RPMI8226 (cell line): ENCODE measurements at regions not wholly inside any gene's neighbourhood (a gene's known extent, or its start where the extent isn't known, plus 50 kb on each side); places are given as distances from the start of the nearest gene placed in this dataset.

Source experiments
- DNase-seq: peaks from one replicate; pipeline ENCODE4 v3.0.0-alpha.2; 2015

DNA sequence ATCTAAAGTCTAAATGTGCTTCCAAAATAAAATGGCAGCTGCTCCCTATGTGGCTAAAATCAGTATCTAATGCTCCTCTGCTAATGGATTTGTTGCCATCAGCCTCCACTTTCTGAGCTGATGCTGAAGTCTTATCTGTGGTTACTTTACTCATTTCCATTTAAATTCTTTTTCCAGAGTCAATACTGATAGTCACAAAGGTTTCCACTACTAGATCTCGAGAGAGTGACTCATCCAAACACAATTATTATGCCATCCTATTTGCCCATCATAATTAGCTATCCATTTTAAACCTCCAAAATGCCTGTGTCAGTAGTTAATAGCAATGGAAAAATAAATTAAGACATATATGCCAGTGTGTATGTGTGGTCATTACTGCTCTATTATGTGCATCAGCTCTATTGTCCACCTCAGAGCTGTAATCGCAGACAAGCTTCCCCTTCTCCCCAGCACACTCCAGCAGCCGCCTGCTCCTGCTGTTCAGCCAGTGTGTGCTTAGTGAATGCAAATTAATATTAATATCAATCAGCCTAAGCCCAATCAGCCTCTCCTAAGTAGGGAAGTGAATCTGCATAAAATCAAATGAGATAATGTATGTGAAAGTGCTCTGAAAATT lies 199.8 kb upstream of the ZIC3 start:
- DNase-seq, result no peak

GRCh38 chrX:137363559-137363958 lies 202.4 kb upstream of the ZIC3 start:
- no peak for DNase-seq

DNA sequence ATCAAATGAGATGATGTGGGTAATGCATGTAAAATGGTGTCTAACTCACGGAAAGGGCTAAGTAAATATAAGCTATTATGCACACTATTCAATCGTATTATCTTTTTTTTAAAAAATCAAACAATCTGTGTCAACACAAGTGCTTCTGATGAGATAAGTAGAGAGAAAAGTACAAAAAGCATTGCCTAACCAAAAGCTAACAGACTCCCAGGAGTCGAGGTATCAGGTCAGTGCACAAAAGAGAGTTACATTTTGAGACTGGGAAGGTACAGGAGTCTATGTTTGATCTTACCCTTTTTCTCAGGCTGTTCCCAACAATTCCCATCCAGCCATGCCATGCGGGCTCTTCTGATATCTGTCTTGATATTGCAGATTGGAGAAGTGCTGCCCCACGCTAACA lies 203.3 kb upstream of the ZIC3 start:
- DNase-seq, result no peak

DNA sequence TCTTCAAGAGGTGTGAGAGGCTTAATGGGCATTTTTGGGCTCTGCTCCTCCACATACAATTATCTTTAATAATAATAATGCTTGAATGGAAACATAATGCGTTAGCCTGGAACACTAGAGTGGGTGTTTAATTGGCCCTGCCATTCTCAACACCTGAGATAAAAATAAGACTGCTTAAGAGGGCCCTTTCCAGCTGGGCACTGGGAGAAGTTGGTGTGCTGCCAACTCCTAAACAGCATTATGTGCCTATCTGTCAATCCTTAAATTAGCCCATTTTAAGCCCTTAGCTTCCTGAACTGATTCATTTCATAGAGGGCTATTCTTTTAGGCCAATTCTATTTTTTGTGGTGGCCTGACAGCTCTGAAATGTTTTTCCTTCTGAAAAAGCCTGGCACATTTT lies 211.1 kb upstream of the ZIC3 start:
- DNase-seq, result peak; percentile 2

- no peak for DNase-seq
Observed at GRCh38 chrX:137353404-137353803, 212.5 kb upstream of the ZIC3 start.

DNA sequence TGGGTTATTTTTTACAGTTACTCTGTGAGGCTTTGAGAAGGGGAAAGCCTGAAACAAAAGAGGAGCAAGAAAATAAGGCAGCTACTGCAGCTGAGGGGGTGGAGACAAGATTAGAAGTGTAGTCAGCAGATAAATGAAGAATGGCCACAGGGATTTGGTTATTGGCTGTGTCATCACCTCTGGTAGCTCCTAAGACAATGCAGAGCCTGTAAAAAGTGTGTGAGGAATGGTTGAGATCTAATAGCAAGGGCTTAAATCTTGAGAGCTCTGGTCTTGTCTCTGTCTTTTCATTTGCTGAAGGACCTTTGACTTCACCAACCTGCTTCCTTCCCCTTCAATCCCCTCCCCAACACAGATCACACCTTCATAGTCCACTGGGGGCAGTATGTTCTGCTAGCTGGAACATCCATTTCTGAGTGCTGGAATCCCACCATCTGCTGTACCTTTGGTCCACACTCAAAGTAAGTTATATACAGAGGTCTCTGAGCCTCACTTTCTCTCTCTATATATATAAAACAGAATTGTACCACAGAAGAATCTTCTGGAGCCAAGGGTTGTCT lies 213.7 kb upstream of the ZIC3 start:
- no peak for DNase-seq

GRCh38 chrX:137342969-137343368 lies 223.0 kb upstream of the ZIC3 start:
- no peak for DNase-seq

DNA sequence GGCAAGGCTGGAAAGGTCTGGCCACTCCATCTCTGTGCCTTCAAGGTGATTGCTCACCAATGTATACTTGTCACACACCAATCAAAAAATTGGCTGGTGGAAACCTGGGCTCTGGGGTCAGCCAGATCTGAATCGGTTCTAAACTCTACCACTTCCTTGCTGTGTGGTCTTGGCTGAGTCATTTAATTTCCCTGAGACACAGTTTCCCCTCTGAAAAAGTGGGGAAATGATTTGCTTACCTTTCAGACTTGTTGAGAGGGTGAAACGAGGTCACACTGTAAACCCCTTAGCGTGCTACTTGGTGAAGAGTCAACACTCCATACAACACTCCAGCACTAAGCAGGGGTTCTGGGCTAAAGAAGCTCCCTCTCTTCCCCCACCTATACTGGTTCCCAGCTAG lies 252.3 kb upstream of the ZIC3 start:
- DNase-seq, result no peak

DNA sequence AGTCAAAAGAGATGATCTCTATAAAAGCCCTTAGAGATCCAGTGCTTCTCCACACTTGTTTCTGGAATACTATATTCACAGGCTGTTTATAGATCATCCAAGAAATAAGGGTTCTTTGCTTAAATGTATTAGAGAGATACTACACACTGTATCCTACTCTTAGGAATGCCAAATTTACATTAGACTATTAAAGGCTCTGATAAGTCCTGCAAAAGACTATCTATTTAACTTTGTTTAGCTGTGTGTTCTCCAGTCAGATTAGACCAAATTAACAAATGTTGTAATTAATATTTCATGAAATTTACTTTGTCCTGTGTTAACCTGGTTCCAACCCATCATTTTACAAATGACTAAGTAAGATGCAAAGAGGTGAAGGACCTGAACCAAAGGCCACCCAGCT lies 260.5 kb upstream of the ZIC3 start:
- DNase-seq, result no peak

GRCh38 chrX:137297167-137297566 lies 263.4 kb upstream of the GPR101 start:
- DNase-seq, result no peak

- DNase-seq, result no peak
Observed at GRCh38 chrX:137290011-137290410, 256.2 kb upstream of the GPR101 start.

- no peak for DNase-seq
Observed at GRCh38 chrX:137287191-137287590, 253.4 kb upstream of the GPR101 start.

- DNase-seq, result no peak
Observed at GRCh38 chrX:137286423-137286822, 252.6 kb upstream of the GPR101 start.

GRCh38 chrX:137278825-137279224 lies 245.0 kb upstream of the GPR101 start:
- no peak for DNase-seq

DNA sequence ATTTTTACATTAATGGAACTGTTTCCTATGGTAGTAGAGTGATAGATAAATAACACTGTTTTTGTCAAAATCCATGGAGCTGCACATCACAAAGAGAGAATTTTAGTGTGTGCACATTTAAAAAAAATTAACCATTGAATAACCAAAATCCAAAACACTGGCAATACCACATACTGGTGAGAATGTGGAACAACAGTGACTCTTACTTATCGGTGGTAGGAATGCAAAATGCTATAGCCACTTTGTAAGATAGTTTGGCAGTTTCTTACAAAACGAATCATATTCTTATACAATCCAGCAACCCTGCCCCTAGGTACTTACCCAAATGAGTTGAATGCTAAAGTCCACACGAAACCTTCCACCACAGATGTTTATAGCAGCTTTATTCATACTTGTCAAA lies 229.6 kb upstream of the GPR101 start:
- DNase-seq, result no peak

- no peak for DNase-seq
Observed at GRCh38 chrX:137245183-137245582, 211.4 kb upstream of the GPR101 start.

- no peak for DNase-seq
Observed at GRCh38 chrX:137236837-137237236, 203.0 kb upstream of the GPR101 start.

GRCh38 chrX:137234651-137235402 lies 201.0 kb upstream of the GPR101 start:
- DNase-seq, result no peak

GRCh38 chrX:137233478-137233877 lies 199.7 kb upstream of the GPR101 start:
- no peak for DNase-seq

DNA sequence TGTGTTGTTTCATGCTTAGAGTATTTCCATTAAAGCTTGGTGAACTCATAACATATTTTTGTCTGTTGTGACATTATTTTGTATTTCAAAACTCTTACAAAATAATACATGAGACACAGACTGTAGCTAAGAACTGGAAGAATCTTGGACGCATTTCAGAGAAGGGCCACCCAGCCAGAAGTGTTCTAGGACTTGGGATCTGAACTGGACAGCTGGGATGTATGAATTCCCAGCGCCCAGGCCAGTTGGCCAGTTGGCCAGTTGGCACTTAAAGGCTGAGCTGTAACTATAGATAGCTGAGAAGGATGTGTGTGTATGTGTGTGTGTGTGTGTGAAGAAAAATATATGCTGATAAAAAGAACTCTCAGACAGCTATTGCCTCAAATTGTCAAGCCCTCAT lies 193.4 kb upstream of the GPR101 start:
- no peak for DNase-seq

GRCh38 chrX:137215467-137215866 lies 181.7 kb upstream of the GPR101 start:
- no peak for DNase-seq

DNA sequence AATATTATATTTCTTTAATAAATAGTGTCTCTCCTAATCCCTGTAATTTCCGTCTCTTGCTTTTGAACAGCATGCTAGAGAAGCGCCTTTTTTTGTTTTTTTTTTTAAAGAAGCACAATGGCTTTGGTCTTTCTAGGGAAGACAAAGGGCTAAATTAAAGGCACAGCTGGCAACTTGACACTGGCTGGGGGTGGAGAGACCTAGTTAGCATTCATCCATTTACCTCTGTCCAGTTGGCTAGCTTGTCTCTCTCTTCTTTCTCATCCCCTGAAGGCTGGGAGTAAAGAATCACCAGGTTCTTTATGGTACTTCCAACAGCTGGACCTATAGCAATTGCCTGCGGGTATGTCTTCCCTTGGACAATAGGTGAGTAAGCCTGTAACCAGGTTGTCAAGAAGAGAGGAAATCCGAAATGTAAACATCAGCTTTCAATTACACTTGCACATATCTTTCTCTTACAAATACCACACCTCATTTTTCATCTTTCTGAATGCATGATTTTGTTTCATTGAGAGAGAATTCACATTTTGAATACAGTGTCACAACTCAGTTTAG lies 178.4 kb upstream of the GPR101 start:
- no peak for DNase-seq

DNA sequence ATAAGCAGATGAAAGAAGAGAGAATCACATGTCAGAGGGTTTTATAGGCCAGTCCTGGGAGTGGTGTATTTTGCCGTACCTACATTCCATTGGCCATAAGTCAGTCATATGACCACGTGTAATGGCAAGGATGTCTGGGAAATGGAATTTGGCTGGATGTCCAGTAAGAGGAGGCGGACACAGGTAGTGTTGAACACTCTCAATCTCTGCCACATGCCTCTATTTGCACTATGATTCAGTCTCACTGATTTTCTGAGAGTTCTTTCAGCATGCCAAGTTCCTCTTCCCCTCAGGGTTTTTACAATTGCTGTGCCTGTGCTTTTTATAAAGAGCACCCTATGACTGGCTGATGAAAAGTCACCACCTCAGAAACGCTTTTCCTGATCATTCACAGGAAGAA lies 164.2 kb upstream of the GPR101 start:
- DNase-seq, result no peak

DNA sequence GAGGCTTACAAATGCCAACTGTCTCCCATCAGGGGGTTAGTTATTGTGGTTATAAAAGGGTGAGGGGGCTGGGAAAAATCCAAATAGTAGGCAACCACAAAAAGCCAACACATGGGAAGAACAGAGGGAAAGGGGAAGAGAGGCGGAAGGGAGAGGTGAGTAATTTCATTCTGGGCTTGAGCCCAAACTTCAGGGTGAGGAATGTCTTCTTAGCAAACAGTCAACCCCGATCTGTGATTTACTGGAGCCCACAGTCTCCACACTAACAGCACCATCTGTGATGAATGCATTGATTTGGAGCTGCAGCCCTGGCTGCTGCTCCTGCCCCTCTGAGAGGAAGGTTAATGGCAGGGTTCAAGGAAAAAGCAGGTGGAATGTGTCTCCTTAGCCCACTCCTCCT lies 162.2 kb upstream of the GPR101 start:
- no peak for DNase-seq
